Cerebellar cortex (tissue), 1 donor: ENCODE measurements at regions not wholly inside any gene's neighbourhood (a gene's known extent, or its start where the extent isn't known, plus 50 kb on each side); places are given as distances from the start of the nearest gene placed in this dataset.

Source experiments
- DNase-seq: peaks from one replicate; pipeline ENCODE4 v3.0.0-alpha.2; 2015; ENCODE audit warnings: low spot score

DNA sequence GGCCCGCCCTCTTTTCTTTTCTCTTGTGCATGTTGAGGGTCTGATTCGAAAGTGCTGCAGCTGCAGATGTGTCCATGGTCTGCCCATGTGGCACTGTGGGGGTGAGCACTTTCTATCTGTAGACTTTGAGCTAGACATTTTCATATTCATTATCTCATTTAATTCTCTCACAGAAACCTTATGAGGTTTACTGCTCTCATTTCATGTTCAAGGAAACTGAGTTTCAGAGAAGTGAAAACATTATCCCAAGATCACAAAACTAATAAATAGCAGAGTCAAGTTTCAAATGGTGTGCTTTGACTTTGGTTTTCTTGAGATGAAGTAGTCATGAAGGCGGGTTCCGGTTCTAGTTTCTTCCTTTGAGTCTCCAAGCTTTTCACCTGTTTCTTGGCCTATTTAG lies 536.5 kb upstream of the ZNF462 start:
- DNase-seq = no peak

DNA sequence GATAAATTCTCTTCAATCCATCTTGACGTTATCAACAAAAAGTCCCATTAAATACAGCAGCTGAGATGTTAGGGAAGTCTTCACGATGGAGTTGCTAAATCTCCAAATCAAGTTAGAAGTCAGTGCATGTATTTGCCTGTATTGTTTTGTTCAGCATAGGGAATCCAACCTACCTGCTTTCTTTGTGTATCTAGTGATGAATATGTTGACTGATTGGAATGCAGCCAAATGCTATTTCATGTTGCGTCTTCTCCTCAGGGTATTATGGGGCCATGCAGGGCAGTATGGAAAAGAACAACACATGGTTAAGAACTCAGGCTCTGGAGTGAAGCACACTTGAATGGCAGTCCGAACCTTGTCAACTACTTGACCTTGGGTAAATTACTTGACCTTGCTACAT lies 529.5 kb upstream of the ZNF462 start:
- no peak for DNase-seq

DNA sequence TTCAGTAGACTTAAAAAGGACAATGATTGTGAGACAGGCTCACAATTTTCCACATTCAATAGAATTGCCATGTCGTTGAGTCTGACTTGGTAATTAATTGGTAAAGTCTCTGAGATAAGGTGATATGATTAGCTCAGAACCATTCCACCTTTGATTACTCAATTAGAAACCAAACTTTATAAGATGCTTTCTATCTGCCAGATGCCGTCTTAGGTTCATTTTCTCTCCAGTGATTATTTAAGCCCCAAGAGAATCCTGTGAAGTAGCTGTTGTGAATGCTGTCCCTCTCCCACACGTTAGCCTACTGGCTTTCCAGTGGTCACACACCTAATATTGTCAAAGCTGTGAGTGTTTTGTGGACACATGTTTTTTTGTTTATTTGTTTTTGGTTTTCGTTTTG lies 528.9 kb upstream of the ZNF462 start:
- no peak for DNase-seq

DNA sequence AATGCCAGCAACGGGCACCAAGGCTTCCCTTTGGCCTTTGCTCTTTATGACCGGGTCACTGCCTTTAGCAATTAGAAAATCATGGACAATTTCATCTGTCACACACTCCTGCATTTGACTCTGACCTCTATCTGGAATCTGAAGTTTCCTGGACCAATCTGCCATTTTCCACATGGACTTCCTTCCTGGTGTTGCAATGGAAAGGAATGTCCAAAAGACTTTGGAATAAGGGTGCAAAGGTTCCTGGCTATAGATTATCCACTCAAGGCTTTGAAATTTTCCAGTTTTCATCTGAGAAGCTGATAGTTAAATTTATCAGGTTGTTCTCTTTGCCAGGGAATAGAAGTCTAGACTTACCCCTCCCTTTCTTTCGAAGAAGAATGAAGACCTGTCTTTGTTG lies 523.1 kb upstream of the ZNF462 start:
- DNase-seq = no peak

DNA sequence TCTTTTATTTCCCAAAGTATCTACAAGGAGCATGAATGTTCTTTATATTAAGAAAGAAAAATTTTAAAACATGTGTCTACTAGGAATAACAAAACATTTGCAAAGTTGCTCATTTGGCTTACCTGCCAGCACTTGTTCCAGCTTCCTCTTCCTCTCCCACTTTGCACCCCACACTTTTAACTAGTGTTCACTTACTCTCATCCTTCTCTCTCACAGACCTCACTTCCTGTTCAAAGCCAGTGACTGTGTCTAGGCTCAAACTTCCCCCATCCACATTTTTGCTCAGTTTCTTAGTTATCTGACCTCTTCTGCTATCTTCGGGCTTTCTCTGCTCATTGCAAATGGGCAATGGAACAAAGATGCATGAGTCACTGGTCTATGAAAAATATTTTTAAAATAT lies 512.2 kb upstream of the ZNF462 start:
- DNase-seq = no peak

DNA sequence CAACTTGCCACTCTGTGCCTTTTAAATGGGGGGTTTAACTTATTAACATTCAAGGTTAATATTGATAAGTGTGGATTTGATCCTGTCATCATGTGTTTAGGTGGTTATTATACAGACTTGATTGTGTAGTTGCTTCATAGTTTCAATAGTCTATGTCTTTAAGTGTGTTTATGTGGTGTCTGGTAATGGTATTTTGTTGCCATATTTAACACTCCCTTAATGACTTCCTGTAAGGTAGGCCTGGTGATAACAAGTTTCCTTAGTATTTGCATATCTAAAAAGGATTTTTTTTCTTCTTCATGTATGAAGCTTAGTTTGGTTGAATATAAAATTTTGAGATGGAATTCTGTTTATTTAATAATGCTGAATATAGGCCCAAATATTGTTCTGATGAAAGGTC lies 506.0 kb upstream of the ZNF462 start:
- DNase-seq = no peak

DNA sequence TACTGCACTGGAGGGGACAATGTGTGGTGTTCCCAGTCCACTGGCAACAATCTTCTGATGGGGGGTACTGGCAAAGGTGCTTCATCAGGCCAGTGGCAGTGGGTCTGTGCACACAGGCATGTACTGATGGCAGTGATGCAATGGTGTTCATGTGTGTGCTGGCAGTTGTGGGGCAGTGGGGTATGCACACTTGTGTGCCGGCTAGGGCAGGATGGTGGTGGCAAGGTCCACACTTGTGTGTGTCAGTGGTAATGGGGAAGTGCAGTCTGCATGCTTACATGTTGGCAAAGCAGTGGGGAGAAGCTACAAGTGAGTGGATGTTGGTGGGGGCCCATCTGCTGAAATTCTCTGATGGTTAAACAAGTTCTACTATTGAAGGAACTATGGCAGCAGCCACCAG lies 504.6 kb upstream of the ZNF462 start:
- no peak for DNase-seq

DNA sequence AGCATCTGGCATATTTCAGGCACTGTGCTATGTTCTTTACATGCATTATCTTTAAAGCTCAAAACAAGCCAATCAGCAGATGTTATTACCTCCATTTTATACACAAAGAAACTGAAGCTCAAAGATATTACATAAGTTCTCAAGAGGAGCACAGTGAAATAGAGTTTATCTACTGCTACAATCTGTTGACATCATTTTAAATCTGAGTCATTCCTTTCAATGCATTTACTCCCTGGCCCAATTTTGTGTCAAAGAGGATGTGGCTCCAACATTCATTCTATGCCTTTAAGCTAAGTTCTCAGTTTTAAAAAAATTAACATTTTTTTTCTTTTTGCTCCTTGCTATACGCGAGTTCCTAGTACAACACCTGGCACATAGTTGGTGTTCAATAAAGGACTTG lies 486.3 kb upstream of the ZNF462 start:
- DNase-seq = no peak

DNA sequence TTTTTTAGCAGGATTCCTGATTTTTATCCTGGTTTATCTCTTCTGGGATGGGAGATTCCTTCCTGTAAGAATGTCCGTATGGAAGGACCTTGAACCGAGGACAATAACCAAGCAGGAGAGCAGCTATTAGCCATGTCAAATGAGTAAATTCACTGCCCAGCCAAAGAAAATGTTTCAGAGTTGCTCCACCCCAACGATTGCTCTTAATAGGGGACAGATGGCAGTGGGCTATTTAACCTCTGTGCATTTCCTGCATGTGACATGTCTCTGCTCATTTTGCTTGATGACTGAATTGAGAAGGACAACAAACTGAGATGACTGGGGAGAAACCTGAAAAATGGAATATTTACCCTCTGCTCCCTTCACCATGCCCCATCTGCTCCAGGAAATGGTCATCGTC lies 479.9 kb upstream of the ZNF462 start:
- DNase-seq = no peak

DNA sequence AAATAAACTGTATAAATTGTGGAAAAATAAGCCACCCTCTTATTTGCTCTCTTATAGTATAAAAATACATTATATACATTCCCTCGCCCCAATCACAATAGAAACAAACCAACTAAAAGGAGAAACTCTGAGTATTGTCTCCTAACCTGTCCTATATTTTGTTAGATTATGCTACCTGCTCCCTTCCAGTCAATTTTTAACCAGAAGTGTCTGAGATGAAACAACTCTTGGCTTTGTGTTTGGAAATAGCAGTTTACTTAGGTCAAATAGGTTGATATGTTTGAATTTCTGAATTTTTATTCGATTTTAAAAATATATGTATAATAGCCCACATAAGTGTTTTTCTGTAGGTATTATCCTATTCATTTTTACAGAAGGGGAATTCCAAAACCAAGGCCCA lies 475.0 kb upstream of the ZNF462 start:
- no peak for DNase-seq

DNA sequence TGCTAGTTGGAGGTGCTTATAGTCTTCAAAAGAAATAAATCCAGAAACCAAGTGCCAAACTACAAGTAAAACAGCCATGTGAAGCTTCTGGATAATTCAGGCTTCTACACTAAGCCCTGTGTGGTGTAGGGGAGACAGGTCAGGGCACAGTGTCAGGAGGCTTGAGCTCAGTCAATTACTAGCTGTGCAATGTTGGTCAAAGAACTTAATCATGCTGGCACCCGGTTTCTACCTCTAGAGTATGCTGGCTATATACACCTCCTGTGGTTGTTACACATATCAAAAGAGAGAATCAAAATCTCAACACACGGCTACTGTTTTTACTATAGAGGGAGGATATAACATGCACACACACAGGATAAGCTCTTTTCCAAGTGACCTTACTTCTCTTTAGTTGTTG lies 469.7 kb upstream of the ZNF462 start:
- DNase-seq = no peak

DNA sequence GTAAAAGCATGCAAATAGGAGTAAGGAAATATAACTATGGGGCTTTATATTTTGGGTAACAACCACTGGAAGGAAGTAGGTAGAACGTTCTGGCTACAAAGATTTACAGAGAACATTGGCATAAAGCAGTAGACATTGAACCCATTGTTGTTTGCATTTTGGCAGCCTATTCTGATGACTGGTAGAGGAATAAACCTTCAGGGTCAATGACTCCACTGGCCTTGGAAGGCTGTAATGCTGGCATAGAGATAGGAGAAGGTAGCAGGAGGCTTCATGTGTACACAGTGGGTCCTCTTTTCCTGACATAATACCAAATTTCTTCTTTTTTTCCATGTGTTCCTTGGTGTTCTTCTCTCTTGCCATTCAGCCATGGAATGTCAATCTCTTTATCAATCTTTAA lies 462.8 kb upstream of the ZNF462 start:
- DNase-seq = no peak

DNA sequence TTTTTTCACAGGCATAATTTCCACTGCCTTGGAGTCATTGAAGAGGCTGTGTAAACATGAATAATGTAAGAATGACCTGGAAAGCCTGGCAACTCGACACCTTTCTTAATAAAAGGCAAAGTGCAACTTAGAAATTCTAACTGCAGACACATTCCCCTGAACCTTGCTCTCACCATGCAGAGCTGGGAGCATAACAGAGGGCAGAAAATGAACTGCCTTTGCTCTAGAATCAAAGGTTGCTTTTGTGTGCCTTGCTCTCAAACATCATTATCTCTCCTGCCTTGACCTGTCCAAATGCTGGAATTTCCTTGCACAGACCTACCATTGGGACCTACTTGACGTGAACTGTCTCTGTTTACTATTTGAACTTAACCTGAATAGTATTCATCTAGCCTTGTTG lies 462.0 kb upstream of the ZNF462 start:
- DNase-seq = no peak

DNA sequence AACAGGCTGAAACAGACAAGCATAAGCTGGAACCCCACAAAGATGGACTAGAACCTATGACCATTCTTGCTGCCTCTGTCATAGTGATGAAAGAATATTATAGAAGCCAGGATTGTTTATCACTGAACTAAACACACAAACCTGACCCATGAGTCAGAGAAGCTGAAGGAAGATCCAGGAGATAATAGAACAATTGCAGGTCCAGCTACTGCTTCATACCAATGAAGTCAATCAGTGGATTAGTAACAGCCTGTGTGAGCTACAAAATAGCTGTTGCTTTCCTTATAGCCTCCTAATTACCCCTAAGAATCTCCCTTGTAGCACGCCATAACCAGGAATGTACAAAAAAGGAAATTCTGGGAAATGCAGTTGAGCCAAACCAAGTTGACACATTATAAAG lies 459.9 kb upstream of the ZNF462 start:
- DNase-seq = no peak

DNA sequence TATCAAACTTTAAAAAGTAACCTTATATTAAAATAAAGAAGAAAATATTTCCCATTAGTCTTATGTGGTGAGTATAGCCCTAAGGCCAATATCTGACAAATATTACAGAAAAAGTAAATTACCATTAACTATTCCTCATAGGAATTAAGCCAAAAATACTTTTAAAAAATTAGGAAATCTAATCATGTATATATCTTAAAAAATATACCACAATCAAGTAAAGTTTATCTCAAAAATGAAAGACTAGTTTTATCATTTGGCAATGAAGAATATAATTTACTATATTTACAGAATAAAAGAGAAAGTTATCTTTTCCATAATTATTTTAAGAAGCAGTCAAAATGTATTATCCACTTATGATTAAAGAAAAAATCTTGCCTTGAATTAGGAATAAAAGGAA lies 458.8 kb upstream of the ZNF462 start:
- no peak for DNase-seq

DNA sequence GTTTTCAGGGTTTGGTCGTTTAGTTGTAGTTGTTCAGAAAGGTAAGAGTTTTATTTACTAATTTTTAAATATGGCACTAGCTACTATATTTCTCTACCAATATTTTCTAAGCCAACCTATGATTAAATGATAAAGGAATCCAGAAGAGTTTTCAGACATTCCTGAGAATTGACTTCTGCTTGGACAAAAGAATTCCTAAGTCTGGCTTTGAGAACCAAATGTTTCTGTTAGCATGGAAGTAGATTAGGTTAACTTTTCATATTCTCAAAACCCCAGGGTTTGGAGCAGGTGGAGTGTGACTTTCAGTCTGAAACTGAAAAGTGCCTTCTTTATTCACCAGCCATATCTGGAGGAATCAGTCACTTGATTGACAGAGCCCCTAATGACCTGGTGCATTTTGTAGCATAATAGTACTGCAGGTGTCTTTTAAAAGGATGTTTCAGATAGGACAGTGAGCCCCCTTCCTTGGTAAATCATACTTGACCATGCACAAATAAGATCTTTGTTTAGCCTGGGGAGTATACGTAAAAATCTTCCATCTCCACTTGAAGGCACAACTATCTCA lies 457.0 kb upstream of the ZNF462 start:
- no peak for DNase-seq

DNA sequence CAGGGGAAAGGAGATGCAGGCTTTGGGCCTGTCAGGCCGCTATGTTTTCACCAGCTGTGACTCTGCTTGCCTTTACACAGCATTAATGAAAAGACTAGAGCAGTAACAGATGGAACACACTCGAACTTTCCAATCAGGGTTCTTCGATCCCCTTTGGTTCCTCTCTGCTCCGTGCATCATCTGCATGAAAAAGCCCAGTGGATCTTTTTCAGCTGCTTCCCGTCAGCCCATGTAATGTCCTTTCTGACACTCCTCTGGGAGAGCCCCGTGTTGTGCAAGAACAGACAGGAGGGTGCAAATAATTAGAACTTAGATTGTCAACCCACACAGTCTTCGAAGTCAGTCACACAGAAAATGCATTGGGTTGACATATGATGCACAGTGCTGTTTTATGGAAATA lies 448.9 kb upstream of the ZNF462 start:
- DNase-seq = no peak

DNA sequence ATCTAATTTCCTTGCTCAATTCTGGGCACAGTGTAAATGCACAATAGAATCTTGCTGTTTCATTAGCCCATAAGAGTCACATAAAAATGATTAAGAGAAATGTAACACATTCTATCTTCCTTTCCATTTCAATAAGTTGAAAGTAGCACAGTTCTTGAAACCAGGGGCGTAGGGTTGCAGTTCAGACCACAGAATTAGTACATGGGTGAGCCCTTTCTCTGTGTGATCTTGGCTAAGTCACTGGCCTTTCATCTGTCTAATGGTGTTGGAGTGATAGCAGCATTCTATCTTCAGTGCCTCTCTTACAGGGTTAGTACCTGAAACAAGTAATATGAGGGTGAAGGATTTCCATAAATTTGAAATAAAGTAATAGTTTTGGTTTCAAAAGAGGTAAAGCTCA lies 445.3 kb upstream of the ZNF462 start:
- no peak for DNase-seq

DNA sequence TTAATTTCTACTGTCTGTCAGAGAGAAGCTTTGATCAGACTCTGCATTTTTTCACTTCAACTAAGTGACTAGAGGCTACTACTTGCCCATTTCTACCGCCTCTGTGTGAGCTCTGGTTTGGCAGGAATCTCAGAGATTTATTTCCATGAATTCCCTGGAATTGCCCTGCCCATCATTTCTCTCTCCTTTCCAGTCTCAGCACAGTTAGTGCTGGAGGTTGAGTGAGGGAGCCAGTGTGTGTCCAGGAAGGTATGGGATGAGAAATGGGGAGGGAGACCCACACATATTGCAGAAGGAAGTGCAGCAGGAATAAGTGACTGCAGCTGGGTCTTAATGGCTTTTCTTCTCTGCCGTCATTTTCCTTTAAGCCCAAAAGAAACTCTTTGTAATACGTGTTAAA lies 443.1 kb upstream of the ZNF462 start:
- no peak for DNase-seq

DNA sequence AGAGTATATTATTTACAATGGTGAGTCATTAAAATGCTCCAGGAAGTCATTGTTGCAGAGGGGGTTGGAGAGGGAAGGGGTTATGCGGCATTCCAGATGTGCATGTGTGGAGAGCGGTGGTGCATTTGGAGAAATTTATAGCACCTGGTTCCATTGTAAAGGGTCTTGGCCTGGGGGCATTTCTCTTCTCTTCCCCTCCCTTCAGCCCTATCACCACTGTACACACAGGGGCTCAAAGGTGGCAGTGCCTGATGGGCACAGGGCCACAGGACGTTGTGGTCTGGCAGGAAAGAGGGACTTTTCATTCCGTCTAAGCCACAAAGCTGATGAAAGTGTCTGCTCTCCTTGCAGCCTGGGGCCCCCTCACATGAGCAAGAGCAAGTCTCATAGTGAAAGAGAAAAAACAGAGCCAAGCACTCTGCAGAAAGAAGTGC lies 442.4 kb upstream of the ZNF462 start:
- no peak for DNase-seq

DNA sequence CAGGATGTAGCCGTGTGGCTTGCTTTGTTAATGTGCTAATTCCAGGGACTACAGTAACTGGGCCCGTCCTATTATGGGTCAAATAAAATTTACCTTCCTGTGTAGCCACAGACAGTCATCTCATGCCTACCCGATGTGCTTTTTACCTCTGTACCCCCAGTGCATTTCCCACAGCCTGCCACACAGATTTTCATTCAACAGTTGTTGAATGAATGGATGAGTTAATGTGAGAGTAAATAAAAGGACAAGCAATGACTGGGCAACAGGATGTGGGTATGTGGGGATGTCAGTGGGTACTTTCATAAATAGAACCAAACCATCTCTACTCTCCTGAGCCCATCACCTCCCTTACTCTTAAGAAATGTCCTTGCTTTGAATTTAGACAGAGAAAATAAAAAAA lies 441.2 kb upstream of the ZNF462 start:
- no peak for DNase-seq

DNA sequence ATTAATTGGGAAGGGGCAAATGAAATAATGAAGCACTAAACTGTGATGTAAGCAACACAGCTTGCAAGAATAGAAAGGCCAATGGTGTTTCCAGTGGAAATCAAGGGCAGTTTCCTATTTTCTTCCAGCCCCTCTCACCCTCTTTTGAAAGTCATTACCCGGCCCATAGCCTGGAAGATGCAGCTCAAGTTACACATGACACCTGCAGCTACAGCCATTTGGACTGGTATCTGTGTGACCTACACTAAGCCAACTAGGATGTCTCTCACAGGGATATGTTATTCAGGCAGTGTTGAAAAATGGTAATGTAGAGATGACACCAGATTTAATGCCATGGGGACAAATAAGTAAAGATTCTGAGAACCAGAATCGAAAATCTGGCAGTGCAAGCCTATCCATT lies 439.4 kb upstream of the ZNF462 start:
- no peak for DNase-seq

DNA sequence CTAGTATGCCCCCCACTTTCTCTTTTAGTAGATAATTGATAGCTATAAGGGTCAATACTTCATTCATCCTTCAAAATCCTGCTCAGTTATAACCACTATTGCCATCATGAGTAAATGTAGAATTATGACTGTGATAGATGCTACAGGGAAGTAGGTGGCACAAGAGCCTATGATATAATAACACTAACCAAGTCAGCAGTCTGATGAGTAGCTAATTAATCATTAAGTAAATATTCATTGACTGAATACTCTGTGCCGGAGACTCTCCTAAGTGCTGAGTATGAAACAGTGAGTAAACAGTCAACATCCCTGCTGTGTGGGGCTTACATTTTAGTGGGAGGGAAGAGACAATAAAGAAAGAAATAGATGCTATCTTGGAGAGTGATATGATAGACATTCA lies 430.3 kb upstream of the ZNF462 start:
- DNase-seq = no peak

DNA sequence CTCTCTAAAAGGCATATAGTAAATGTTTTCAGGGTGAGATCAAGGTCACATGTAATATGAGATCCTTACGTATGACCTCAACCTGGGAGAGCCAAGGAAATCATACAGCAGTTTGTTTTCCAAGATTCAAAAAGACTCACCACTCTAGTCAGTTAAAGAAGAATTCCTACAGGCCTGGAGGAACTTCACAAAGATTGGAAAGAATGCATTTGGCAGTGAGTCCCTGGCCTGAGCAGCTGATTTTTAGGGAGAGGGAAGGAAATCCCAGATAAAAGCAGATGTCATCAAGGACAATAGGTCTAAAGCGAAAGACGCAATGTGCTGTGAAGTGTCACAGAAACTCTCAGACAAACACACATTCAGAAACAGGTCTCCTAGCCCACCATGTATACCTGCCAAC lies 424.0 kb upstream of the ZNF462 start:
- DNase-seq = no peak

DNA sequence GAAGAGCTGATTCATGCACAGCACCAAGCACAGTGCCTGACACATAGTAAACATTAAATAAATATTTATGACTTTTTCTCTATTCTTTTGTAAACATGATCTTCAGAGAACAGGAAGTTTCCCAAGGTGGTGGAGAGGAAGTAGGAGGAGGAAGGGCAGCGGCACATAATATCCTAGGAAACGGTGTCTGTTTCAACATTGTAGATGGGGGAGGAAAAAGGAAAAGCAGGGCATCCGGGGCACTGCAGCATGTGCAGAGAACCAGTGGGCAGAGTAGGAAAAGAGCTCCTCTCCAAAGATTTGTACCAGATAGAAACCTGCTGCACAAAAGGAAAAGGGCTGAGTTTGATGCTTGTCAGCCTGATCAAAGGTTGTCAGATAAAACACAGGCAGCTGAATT lies 421.7 kb upstream of the ZNF462 start:
- no peak for DNase-seq
